ENCODE measurements at regions not wholly inside any gene's neighbourhood (a gene's known extent, or its start where the extent isn't known, plus 50 kb on each side); places are given as distances from the start of the nearest gene placed in this dataset.

GRCh38 chr12:23415180-23415579 lies 534.3 kb downstream of the SOX5 start:
- TF ChIP-seq, protein P1, sequence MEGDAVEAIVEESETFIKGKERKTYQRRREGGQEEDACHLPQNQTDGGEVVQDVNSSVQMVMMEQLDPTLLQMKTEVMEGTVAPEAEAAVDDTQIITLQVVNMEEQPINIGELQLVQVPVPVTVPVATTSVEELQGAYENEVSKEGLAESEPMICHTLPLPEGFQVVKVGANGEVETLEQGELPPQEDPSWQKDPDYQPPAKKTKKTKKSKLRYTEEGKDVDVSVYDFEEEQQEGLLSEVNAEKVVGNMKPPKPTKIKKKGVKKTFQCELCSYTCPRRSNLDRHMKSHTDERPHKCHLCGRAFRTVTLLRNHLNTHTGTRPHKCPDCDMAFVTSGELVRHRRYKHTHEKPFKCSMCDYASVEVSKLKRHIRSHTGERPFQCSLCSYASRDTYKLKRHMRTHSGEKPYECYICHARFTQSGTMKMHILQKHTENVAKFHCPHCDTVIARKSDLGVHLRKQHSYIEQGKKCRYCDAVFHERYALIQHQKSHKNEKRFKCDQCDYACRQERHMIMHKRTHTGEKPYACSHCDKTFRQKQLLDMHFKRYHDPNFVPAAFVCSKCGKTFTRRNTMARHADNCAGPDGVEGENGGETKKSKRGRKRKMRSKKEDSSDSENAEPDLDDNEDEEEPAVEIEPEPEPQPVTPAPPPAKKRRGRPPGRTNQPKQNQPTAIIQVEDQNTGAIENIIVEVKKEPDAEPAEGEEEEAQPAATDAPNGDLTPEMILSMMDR (conservative IDR thresholded peaks at IDR 0.05; ENCODE audit: low read length), result no peak
- no peak for TF ChIP-seq EZH2phosphoT487 (IDR thresholded peaks at IDR 0.05; ENCODE audit: borderline replicate concordance)

All from Loucy (cell line).